Chondrocyte (in vitro differentiated cells): ENCODE measurements at regions not wholly inside any gene's neighbourhood (a gene's known extent, or its start where the extent isn't known, plus 50 kb on each side); places are given as distances from the start of the nearest gene placed in this dataset.
"Not testable (repeated sequence)": the region's sequence is repeated elsewhere in the genome, so short reads cannot be mapped to it uniquely, and the experiment has no call there.

Experiments
- DNase-seq: peaks from one replicate; pipeline ENCODE4 v3.0.0; 2021; ENCODE audit warnings: mixed read lengths, low spot score
- H3K27ac Mint-ChIP-seq: one replicate; pipeline ENCODE4 v1.8.0; 2021; ENCODE audit warnings: mild to moderate bottlenecking, moderate library complexity, mixed read lengths; ENCODE audit not compliant: unreplicated experiment
- H3K27me3 Mint-ChIP-seq: 2 replicates; pipeline ENCODE4 v1.8.0; 2021; ENCODE audit warnings: low read depth, mixed read lengths
- H3K36me3 Mint-ChIP-seq: 2 replicates; pipeline ENCODE4 v1.8.0; 2021; ENCODE audit warnings: low read depth, mixed read lengths
- H3K4me1 Mint-ChIP-seq: 2 replicates; pipeline ENCODE4 v1.8.0; 2021; ENCODE audit warnings: low read depth, mild to moderate bottlenecking, mixed read lengths
- H3K4me3 Mint-ChIP-seq: one replicate; pipeline ENCODE4 v1.8.0; 2021; ENCODE audit warnings: mild to moderate bottlenecking, moderate library complexity, mixed read lengths; ENCODE audit not compliant: unreplicated experiment
- H3K9me3 Mint-ChIP-seq: 2 replicates; pipeline ENCODE4 v1.8.0; 2021; ENCODE audit warnings: low read depth, mixed read lengths
- CTCF ChIP-seq: fragments of 200-600 bp; sonication (generic); IDR thresholded peaks from 2 replicates; pipeline ENCODE4 v1.5.0; 2021; ENCODE audit warnings: antibody characterized with exemption, mild to moderate bottlenecking, moderate library complexity

GRCh38 chr1:60942291-60942690 is 140.1 kb upstream of the NFIA start:
- Mint-ChIP-seq H3K36me3 (no peaks in the 10 kb centered on the region), H3K9me3 (no peaks in the 10 kb centered on the region), H3K4me3 (no peak overlapping the region), H3K4me1 (peaks cover 12% of the 10 kb centered on the region), H3K27ac (no peak overlapping the region), H3K27me3 (no peaks in the 10 kb centered on the region)
- no peak for TF ChIP-seq CTCF
- DNase-seq, result no peak

DNA sequence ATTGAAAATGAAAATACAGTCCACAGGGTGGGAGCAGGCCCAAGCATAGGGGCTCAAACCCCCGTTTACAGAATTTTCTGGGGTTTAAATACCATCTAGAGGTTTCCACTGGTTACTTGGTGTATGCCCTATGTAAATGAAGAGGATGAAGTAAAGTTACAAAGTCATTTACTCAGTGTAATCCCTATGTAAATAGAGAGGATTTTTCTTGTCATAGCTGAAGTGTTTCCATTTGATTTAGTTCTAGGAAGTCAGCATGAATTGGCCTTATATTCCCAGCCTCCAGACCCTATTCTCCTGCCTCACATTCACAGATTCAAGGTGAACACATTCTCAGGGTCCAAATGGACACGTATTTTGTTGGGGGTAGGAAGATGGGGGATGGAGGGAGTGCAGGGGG is 141.7 kb upstream of the NFIA start:
- not testable (repeated sequence) for H3K27me3 Mint-ChIP-seq, H3K27ac Mint-ChIP-seq, H3K36me3 Mint-ChIP-seq, H3K9me3 Mint-ChIP-seq, DNase-seq, H3K4me3 Mint-ChIP-seq
- H3K4me1 Mint-ChIP-seq, result peaks cover 20% of the 10 kb centered on the region

DNA sequence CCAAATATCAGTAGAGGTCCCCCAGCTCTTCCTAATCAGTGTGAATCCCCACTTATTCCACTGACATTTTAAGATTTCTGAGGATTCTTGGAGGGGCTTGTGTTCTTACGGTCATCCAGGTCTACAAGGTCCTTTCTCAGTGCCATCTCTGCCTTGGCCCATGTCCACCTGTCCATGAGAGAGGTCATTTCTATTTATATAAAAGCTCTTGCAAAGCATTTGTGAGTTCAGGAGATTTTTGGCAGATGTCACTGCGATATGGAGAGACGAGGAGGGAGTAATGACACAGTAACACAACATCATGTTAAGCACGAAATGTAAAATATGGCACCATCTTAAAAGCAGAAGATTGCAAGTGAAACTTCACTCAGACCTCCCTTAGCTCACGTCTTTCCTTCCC is 144.6 kb upstream of the NFIA start:
- no peak for TF ChIP-seq CTCF
- no peak overlapping the region for H3K4me3 Mint-ChIP-seq
- H3K4me1 Mint-ChIP-seq, result peaks cover 15% of the 10 kb centered on the region
- no peaks in the 10 kb centered on the region for H3K36me3 Mint-ChIP-seq
- H3K27ac Mint-ChIP-seq, result no peak overlapping the region
- no peak for DNase-seq
- H3K27me3 Mint-ChIP-seq, result no peaks in the 10 kb centered on the region
- H3K9me3 Mint-ChIP-seq, result no peaks in the 10 kb centered on the region

- no peak for TF ChIP-seq CTCF
- Mint-ChIP-seq H3K4me3 (no peak overlapping the region), H3K27ac (no peak overlapping the region), H3K27me3 (no peaks in the 10 kb centered on the region), H3K36me3 (no peaks in the 10 kb centered on the region), H3K4me1 (peaks cover 8% of the 10 kb centered on the region), H3K9me3 (no peaks in the 10 kb centered on the region)
- no peak for DNase-seq
Measured at GRCh38 chr1:60936591-60937342, 145.6 kb upstream of the NFIA start.

DNA sequence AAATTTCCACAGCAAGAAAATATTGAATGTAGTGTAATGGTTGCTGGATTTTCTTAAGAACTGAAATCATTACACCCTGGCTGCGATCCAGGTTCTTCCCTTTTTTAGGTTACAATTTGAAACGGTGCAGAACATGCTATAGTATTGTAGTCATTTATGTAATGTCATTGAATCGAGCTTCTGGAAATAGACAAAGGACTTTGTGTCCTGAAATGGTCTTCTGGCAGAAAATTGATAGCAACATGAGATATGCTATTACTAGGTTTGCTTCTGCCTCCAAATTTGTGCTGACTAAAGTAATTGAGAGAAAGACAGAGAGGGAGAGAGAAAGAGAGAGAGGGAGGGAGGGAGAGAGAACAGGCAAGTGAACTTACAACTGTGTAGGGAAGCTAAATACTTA is 146.2 kb upstream of the NFIA start:
- H3K27ac Mint-ChIP-seq, result no peak overlapping the region
- DNase-seq, result no peak

More for the DNA sequence above, 146.2 kb upstream of the NFIA start:
- no peak for TF ChIP-seq CTCF
- peaks cover 8% of the 10 kb centered on the region for H3K4me1 Mint-ChIP-seq
- H3K4me3 Mint-ChIP-seq, result no peak overlapping the region
- H3K9me3 Mint-ChIP-seq, result no peaks in the 10 kb centered on the region
- no peaks in the 10 kb centered on the region for H3K36me3 Mint-ChIP-seq
- H3K27me3 Mint-ChIP-seq, result no peaks in the 10 kb centered on the region
